HCEC 1CT (cell line): ENCODE measurements at regions not wholly inside any gene's neighbourhood (a gene's known extent, or its start where the extent isn't known, plus 50 kb on each side); places are given as distances from the start of the nearest gene placed in this dataset.

Experiments
- DNase-seq: peaks from one replicate; pipeline ENCODE4 v3.0.0-alpha.2; 2017

DNA sequence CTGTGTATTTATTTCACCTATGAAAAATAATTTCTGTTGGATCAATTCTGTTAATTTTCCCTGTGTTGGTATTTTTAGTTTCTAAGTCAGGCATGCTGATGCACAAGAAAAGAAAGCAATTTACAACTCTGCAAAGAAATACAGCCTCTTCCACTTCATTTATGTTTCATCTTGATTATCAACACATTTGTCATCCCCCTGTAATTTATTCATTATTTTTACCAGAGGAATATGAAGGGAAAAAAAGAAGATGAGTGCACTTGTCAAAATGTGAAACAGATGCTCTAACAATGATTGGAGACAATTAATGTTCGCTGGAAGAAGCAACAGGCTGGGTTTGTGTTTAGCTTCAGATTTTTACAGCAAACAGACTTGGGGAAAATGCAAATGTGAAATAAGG lies 958.5 kb upstream of the SEL1L start:
- no peak for DNase-seq

GRCh38 chr14:82500222-82500621 lies 966.6 kb upstream of the SEL1L start:
- no peak for DNase-seq

DNA sequence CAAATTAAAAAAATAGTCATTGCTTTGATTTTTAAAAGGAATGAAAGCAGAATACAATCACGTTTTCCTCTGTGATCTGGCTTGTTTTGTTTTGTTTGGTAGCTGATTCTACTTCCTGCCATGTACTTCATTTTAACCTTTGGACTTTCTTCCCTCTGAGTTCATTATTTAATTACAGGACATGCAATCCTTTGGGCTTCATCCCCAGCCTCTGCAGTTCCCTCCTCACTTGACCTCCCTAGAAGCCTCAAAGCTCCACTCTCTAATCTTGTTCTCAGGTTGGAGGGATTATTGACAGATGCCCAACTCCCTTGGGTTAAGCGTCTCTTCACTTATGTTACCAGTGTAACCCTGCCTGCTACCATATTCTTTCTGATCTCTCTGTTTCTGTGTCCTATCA lies 967.9 kb upstream of the SEL1L start:
- no peak for DNase-seq

- DNase-seq, result no peak
Observed at GRCh38 chr14:82502043-82502442, 968.4 kb upstream of the SEL1L start.

- no peak for DNase-seq
Observed at GRCh38 chr14:82504894-82505293, 971.2 kb upstream of the SEL1L start.

- DNase-seq, result no peak
Observed at GRCh38 chr14:82510007-82510406, 976.4 kb upstream of the SEL1L start.

- no peak for DNase-seq
Observed at GRCh38 chr14:82511399-82511798, 977.7 kb upstream of the SEL1L start.

DNA sequence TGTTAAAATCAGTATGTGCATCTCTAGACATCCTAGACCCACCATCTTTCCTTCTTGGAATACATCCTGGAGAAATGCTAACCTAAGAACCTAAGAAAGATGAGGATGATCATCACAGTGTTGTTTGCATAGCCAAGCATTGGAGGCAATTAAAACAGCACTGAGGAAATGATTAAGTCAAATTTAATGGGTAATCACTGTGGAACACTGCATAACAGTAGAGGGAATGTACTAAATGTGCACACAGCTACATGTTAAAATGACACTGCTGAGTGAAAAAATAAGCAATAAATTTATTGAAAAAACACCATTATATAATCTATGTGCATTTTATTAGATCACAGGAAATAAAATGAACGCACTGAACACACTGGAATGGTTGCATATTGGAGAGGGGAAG lies 987.1 kb upstream of the SEL1L start:
- DNase-seq, result no peak

GRCh38 chr14:82521191-82521590 lies 987.5 kb upstream of the SEL1L start:
- DNase-seq, result no peak

DNA sequence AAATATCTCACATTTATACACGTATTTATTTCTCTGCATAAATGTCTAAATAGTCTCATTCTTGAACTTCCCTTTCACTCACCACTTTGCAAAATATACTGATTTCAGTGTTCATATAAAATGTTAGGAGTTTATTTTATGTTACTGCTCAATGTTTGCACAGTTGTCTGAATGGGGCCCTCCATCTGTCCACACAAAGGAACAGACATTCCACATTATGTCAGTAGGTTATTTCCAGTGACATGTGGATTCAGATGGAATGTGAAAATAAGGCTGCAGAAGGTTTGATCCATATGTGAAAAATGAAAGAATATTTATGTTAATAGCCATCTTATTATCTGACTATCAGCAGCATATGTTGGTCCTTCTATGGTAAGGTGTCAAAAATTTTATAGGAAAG lies 994.4 kb upstream of the SEL1L start:
- DNase-seq, result no peak

DNA sequence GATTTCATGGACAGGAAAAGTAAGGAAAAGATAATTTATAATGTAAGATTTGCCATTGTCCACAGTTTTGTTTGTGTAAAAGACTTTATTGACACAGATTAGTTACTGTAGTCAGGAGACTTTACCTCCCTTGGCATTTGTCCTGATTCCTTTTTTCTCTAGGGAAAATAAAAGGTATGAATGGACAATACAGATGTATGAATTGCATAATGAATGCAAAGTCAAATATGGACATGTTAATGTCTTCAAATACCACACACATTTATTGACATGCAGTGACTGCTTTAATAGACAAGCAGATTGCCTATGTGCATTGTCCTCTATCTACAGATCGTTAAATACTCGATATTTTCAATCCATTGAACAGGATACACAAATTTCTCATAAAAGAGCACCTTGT lies 999.7 kb upstream of the SEL1L start:
- no peak for DNase-seq

DNA sequence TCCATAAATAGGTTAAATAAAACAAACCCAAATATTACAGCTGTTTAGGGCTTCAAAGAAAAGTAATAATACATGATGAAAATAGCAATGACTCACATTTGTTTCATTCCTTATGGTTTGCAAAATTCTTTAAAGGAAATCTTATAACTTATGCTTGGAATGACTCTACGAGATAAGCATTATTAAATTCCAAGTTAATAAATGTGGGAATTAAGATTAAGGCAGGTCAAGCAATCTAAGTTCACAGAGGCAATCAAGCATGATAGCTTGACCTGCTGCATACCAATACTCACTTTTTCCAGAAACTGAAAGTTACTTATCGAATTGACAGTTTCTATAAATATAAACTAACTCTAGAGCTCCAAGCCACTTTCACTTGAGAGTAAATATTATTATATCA lies 1002.9 kb upstream of the SEL1L start:
- DNase-seq, result no peak

DNA sequence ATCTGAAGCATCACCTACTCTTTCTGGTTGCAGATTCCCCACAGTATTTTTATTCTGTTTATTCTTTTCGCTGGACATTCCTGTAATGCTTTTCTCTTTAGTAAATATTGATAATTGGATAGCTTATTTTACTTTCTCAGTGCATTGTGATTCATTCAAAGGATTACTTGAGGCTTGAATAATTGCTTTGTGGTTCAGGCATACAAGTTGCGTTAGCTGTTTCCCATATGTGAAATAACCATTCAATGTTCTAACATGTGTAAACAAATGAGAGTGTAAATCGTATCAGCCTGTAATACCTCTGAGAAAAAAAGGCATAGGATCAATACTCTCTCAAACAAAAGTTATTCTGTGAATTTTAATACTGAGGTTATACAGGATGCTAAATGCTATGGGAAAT lies 1004.2 kb upstream of the SEL1L start:
- no peak for DNase-seq

- DNase-seq, result no peak
Observed at GRCh38 chr14:82546401-82546800, 1012.7 kb upstream of the SEL1L start.

GRCh38 chr14:82549306-82549990 lies 1015.8 kb upstream of the SEL1L start:
- DNase-seq, result no peak

DNA sequence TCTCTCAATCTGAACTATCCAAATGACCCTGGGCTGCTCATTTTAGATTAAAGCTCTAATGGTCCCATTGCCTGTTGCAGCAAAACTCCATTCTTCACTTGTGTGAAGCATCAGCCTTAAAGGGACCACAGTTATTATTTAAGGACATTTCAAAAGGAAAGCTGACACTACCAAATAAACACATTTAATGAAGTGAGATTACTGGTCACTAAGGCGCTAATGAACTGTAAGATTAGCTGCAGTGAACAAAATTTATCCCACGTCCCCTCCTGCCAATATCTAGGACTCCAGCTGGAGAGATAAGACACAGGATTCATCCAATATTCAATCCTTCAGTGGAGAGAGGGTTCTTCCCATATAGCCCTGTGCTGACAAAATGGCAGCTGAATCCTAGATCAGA lies 1029.2 kb upstream of the SEL1L start:
- DNase-seq, result no peak

GRCh38 chr14:82565825-82566224 lies 1032.2 kb upstream of the SEL1L start:
- no peak for DNase-seq

GRCh38 chr14:82587226-82587625 lies 1053.6 kb upstream of the SEL1L start:
- no peak for DNase-seq

DNA sequence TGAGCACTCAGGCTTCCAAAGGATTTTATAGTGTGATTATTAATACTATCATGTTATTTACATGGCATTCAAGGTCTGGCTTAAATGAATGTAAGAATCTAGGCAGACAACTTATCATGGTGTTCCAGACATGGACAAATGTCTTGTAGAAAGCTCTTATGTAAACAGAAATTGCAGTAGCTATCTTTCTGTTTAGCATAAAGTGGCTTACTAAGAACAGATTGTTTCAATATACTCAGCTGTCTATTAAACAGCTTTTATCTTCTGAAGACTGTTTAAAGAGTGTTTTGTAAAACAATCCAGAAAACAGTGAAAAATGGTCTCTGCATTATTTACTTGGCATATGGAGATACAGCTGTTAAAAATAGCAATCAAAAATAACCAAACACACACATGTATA lies 1061.8 kb upstream of the SEL1L start:
- DNase-seq, result no peak

- no peak for DNase-seq
Observed at GRCh38 chr14:82602794-82603193, 1069.1 kb upstream of the SEL1L start.

DNA sequence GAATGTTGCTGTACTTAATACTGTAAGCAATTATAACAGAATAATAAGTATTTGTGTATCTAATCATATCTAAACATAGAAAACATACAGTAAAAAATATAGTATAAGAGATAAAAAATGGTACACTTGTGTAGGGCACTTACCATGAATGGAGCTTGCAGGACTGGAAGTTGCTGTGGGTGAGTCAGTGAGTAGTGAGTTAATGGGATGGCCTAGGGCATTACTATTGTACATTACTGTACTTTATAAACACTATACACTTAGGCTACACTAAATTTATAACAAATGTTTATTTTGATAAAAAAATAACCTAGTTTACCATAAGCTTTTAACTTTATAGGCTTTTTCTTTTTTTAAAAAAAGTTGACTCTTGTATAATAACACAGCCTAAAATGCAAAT lies 1071.2 kb upstream of the SEL1L start:
- DNase-seq, result no peak

DNA sequence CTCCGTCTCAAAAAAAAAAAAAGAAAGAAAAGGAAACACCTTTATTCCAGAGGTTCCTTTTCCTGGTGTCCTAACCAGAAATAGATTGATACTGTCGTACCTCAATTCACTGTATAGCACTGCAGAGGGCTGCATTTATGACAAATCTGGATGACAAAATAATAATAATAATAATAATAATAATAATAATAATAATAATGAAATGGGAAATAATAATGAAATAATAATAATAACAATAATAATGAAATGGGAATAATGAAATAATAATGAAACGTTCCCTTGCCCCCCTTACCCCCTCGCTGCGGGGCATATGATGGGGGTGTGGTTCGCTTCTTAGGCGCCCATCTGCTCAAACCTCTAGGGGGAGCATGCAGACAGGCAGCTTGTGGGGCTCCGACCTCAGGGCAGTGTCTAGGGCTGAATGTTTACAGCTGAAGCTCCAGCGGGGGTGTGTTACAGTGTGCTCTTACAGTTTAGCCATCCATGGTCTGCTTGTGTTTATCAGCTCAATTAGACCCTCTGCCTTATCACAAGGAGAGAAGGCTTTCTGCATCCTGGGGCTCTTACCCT lies 1088.3 kb upstream of the SEL1L start:
- DNase-seq, result no peak

DNA sequence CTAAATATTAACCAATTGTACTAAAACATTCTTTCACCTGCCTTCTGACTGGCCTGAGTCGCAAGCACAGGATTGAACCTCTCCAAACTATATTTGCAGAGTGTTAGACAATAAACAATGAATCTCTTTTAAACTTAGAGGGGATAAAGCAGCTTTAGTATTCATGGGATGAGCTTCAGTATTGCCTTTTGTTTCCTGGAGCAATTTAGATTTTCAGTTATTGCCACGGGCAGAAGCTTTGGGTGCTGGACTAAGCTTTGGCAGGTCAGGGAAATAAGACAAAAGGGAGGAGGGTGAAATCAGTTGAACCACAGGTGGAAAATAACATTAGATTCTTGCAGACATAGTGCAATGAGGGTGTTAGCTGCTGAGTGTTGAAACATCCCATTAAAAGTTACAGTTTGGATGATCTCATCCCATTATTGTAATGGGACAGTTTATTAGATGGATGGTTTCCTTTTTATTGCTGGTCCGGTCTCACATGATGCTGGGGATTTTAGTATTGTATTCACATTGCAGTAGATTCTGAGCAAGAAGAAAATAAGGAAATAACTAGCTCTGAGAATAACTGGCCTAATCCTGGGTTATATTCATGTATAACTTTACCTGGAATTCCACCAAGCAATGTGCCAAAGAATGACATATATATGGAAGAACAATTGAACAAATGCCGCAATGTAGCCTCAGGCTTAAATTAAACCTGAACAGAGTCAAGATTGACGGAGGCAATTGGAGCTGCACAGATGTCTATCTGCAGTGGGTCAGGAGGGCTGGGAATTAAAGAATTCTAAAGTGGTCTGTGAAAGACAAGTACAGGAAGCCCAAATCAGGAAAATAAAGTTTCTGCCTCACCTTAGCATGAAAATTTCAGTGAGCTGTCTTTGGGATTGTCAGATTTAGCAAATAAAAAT lies 1092.8 kb upstream of the SEL1L start:
- DNase-seq, result no peak

DNA sequence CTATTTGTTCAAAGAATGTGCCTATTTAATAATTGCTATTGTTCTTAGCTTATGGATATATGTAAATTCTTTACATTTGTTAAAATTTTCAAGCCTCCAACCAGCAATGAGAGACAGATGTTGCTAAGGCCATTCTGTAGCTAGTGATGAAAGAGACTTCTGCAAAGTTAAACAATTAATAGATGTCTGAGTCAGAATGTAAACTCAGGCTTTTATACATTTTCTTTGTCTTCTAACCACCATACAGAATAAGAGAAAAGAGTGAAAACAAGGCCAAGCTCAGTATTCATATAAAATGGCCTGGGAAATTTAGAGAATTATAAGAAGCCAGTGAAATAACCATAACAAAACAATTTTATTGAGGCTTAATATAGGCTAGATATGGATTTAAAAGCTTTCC lies 1102.3 kb upstream of the SEL1L start:
- DNase-seq, result no peak
